ENCODE measurements at regions not wholly inside any gene's neighbourhood (a gene's known extent, or its start where the extent isn't known, plus 50 kb on each side); places are given as distances from the start of the nearest gene placed in this dataset.

DNA sequence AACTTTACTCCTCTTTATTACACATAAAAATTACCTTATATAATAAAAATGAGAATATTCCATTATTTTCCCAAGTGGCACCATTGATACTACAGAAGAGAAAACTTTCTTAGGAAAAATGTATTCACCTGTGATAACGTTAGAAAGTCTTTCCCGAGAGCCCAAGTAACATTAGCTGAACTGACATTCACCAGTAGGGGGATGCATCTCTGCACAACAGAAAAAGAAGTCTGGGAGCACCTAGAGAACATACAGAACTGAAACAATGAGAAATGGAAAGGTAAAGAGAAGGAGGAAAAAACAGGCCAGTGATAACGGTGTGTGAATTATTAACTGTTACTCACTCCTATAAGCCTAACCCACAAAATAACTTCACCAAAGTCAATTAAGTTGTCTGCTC is 423.3 kb downstream of the CENPC start:
- DNase-seq (ENCODE audit: low spot score): no peak

DNA sequence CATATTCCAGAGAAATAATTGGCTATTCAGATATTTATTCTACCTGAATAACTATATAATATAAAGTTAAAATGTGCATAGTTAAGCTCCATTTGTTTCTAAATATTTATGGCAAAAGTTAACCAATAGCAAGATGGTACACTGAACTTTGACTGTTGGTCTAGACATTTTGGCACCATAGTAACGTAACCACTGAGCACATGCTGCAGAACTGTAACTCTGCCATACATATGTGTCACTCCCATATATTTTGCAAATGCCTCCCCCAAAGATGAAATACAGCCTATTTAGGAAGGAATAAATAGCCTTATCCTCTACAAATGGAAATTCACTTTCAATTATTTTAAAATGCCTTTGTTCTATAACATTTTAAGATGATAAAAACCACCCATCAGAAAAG is 424.9 kb downstream of the CENPC start:
- no peak for DNase-seq (ENCODE audit: low spot score)

DNA sequence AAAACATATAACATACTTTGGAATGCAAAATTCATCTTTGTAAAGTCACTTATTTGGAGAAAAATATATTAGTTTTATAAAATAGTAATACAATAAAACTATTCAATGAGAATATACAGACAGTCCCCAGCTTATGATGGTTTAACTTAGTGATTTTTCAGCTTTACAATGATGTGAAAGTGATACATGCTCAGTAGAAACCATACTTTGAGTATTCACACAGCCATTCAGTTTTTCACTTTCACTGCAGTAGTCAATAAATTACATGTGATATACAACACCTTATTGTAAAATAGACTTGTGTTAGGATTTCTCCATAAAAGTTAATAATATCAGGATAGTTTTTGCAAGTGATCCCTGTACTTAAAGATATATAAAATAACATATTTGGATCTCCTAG is 436.0 kb downstream of the CENPC start:
- DNase-seq (ENCODE audit: low spot score): no peak

DNA sequence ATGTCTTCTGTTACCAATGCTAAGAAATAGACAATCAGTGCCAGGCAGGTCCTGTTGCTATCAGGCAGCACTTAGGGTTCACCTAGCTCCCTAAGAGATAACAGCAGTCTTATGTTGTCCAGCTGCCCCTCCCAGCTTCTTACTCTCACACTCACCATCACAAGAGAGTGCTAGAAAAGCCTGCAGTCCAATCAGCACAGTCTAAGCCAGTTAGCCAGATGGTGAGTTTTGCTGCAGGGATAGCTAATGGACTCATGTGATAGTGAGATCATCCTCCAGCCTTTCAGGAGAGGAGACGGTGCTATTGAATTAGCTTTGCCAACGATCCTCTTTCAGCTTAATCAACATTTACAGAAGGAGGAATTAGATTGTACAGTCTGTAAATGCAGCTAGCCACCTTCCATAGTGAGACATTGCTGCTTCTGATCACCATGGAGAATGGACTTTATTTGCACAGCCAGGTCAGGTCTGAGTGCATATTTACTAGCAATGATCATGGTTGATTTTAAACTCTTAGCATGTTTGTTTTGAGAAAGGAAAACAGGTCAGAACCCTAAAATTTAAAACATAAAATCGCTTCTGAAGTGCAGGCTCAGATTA is 438.3 kb downstream of the CENPC start:
- no peak for DNase-seq (ENCODE audit: low spot score)

DNA sequence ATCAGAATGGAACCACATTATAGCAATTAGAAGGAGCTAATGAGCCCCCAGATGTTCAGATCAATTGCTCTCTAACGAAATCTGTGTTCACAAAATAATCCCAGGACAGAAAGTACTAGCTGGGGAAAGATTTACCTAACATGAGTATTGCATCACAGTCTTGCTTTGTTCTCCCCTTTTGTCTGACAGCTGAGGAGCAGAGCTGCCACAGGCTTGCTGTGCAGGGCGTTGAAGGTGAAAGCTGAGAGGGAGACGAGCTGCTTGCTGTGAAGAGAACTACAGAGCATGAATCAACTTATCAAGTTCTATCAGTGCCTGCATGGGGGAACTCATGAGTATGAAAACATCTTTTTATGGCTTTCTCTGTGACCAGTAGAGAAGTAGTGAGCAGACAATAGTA is 441.2 kb downstream of the CENPC start:
- DNase-seq (ENCODE audit: low spot score): no peak

DNA sequence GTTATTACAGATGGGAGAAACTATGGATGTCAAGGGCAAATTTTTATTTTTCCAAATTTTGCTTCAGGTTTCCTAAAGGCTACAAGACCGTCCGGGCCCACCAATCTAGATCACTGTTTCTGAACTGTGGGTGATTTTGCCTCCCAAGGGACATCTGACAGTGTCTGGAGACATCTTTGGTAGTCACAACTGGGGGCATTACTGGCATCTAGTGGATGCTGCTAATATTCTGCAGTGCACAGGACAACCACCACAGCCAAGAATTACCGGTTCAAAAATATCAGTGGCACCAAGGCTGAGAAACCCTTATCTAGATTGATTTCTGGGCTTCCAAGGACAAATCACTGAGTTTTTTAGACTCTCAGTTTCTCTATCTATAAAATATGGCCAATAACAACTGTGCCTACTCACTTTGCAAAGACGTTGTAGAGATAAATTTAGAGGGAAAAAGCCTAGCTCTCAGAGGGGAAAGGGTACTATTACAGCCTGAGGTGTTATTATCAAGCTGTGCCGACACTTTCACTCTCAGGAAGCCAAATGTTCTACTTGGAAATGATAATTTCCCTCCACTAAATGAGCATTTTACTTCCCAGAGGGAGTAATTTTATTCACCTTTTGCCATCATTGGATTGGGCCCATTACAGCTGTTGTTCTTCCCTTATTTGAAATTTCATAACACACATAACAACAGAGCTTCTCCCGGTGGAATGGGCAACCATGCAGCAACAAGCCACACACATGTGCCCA is 442.1 kb downstream of the CENPC start:
- no peak for DNase-seq (ENCODE audit: low spot score)

DNA sequence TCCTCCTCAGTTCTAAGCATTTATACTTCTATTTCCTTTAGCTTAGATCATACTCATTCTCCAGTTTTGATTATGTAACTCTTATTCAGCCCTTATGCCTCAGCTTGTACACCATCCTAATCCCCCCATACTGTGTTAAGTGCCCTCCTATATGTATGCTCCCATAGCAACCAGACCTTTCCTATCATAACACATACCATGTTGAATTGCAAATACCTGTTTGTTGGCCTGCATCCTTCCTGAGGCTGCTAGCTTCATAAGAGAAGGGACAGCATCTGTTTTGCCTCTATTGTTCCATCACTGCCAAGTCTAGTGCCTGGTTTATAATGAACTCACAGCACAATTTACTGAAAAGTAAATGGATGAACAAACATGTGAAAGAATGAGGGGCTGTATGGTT is 443.7 kb downstream of the CENPC start:
- no peak for DNase-seq (ENCODE audit: low spot score)

DNA sequence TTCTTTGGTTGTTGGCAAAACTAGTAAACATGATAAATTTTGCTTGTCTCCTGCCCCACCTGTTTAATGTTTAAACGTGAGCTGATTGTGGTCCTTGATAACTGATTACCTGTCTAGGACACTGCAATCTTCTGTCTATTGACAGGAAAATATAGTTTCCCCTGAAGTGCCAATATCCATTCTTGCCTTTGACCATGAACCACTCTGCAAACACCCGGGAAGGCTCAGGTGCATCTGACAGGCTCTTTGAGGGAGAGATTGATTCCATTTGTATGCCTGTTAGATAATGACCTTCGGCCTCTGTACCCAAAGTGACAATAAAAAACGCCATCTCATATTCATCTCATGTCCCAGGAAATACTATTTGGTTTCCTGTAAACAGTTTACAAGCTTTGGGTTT is 453.0 kb downstream of the CENPC start:
- DNase-seq (ENCODE audit: low spot score): no peak

DNA sequence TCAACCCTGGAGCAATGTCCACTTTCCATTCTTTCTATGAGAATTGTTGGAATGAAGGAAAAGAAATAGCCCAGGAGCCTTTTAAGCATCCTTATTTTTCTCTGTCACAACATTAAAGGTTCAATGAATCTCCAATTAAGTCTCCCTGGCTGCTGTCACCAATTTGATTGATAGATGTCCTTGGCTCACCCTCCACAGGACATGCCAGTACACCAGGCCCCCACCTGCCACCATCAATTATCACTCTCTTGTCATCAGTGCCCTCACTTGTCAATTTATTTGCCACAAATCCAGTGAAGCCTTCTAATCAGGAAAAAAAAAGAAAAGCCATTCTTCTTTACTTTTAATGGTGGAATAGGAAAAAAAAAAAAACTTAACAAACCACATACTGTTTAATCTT is 453.6 kb downstream of the CENPC start:
- DNase-seq (ENCODE audit: low spot score): no peak

DNA sequence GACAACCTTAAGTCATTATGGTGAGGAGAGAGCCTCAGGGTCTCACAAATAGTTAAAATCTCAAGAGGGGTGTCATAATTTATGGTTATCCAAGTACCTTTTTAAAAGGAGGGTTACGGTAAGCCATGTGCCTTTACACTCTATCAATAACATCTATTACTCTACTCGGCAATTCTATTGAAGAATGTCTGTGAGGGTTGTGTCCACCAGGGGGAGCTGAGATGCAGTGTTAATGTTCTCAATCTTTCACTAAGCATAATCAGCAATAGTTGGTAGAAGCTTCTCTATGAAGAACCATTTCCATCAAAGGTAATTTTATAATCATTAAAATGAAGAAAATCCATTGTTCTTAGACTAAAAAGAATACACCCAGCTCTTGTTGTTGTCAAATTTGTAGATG is 457.4 kb downstream of the CENPC start:
- peak; percentile 38 for DNase-seq (ENCODE audit: low spot score)

DNA sequence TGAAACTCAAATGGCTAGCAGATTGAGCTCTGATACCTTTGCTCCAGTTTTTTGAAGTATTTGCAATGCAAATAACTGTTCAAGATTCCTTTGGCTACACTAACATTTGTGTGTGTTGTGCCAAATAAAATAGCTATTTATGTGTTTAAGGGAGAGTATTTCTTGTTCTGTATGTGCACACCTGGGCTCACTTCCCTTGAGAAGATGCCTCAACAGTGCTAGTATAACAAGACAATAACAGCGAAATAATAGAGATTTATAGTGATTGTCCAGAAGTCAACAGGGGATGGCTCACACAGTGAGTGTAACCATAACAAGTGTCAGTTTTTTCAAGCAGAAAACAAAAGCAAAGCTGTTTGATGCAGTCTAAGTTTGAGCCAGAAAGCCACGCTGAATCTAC is 460.5 kb downstream of the CENPC start:
- DNase-seq (ENCODE audit: low spot score): no peak

DNA sequence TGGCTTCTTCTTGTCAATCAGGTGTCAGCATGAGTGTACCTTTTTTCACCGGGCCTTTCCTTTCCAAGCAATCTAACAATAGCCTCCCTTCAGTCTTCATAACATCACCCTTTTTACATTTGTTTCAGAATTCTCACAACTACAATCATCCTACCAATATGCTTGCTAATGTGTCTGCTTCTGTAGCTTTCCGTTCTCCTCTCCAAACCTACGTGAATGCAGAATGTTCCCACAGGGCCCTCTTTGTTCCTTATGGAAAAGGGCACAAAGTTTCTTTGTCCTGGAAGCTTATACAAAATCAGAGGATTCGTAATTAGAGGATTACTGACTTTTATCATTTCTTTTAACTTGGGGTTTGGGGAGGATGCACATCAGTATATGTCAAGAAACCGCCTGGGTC is 461.8 kb downstream of the CENPC start:
- DNase-seq (ENCODE audit: low spot score): no peak

DNA sequence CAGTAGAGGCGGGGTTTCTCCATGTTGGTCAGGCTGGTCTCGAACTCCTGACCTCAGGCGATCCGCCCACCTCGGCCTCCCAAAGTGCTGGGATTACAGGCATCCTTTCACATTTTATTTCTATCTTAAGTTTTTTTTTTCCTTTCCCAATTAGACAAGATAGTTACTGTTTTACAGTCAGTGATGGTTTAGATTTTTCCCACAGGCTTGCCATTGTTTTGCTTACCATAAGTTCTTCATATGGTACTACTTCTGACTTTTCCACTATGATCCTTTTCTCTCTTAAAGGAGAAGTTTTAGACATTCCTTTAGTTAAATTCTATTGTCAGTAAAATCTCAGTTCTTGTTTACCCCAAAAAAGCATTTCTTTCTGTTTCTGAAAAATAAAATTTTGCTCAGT is 462.6 kb downstream of the CENPC start:
- DNase-seq (ENCODE audit: low spot score): no peak

DNA sequence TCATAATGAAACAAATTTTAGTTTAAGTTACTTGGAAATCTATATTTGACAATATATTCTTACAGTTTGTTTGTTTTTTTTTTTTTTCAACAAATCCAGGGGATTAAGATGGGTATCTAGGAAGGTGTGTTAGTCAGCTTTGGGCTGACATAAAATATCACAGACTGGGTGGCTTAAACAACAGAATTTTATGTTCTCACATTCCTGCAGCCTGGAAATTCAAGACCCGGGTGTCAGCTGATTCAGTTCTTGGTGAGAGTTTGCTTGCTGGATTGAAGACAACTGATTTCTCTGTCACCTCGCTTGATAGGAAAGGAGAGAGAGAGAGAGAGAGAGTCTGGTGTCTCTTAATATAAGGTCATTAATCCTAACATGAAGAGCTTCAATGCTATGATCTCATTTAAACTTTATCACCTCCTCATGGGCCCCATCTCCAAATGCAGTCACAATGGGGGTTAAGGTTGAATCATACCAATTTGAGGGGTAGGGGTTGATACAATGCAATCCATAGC is 465.2 kb downstream of the CENPC start:
- no peak for DNase-seq (ENCODE audit: low spot score)

DNA sequence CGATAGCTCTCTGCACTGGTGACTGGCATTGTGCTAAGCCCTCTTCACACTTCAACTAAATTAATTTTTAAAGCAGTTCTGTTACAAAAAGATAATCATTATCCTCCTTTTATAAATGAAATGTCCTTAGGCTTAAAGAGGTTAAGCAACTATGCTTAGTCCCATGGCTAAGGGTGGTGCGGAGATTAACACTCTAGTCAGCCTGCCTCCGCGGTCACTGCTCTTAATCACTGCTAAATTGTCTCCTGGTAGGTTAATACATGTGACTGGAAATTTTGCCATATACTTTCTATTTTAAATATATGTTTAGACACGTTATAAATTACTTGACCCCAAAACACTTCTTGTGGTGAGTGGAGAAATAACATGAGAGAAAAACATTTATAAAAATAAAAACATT is 473.7 kb downstream of the CENPC start:
- no peak for DNase-seq (ENCODE audit: low spot score)

DNA sequence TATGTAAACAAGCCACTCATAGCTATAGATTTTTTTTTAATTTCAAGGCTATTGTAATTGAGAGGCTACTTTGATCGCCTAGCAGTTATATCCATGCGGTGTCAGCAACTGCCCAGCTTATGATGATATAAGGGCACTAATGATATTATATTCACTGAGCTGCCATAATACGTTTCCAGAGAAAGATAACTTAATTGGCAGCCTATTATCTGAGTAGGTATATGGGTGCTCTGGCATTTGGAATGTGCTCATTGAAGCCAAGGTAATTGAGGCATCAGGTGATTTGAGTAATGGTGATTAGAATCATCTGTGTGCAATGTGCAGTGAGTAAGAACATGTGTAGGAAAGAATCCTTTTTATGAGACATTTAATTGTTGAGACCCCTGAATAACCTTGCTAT is 490.0 kb downstream of the CENPC start:
- DNase-seq (ENCODE audit: low spot score): no peak

DNA sequence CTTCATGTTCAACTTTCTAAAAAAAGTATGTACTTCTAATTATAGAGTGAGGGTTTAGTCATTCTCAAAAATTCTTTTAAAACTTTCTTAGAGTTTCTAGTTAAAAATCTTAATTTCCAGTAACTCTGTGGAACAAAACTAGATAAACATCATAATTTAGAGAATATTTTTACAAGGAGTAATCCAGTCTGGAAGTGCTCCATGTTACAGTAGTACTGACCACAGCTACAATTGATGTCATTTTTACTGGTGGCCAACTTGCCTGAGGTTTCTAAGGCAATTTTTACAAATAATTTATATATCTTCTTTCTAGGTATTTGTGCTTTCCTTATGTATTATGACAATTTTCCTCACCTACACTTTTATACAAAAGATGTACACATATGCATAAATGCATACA is 490.4 kb downstream of the CENPC start:
- no peak for DNase-seq (ENCODE audit: low spot score)

DNA sequence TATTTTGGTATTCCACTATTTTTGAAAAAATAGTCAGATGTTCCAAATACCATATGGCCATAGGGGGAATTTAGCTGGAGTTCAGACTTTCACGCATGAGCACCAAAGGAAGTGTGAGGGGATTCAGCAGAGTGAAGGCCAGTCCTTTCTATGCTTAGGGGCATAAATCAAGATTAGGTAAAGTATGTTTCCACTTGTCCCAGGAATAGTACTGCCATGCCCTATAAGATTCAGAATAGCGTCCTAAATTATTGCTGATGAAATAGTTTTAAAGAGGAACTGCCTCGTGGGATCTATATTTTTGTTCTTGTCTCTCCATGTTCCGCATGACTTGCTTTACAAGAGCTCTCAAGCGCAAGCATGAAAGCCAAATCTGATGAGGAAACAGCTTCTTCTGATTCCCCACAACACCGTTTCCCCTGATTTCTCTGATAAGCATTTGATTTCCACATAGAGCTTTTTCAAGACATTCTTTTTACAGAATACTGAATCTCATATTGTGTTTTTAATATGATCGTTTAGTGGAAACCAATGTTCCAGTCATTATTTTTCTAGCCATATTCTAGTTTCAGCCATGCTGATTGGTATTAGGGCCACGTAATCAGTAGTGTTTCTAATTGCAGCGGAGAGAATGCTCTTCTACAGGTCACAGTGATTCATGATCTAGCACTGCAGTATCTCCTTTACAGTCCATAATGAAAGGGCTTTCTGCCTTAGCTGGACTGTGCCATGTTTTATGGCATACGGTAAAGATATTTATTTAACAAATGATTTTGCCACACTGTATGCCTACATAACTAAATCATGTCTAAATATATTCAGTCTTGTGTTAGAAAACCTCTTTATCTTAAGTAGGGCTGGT is 492.3 kb downstream of the CENPC start:
- DNase-seq (ENCODE audit: low spot score): no peak

DNA sequence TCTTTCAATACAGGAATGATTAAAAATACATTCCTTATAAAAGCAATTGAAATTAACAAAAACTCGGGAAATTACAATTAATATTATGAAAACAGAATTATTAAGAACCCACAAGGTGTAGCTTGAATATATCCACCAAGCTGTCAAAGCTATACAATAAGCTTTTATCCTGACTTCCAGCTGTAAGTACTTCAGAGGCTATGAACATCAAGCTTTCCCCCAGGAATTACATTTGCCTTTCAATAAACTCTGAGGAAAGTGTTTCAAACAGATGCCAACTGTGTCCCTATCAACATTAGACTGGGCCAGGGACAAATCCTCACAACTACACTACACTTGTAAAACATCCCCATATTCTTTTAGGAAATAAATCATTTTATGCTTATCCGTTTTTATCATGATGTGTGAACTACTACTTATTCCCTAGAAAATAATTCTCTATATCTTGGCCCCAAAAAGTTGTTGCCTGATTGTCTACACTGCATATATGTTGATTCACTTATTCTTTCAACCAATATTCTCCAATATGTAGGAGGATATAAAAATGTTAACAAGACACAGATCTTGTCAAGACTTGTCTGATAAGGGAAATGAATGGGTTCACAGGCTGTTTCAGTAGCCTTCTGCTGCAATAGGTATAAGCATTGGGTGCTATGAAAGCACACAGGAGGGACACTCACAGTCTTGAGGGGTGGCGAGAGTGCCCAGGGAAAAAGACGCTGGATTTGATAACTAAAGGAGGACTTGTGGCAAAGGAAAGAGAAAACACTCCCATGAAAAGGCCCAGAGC is 494.1 kb downstream of the CENPC start:
- no peak for DNase-seq (ENCODE audit: low spot score)

DNA sequence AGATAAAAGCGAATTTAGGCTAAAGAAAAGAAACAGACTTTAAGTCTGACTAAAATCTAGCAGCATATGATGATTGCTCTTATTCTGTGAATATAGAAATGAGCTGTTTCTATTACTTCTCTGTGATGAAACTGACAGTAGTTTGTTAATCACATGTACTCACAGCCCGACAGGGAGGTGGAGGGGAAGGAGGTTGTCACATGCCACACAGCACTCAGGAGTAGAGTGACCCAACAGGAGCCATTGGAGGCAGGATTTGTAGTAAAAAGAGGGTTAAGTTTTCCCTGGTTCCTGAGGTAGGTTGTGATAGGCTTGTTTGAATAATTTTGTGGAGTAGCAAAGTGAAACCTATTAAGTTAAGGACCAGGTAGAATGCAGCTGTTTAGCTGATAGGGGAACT is 495.9 kb downstream of the CENPC start:
- no peak for DNase-seq (ENCODE audit: low spot score)

DNA sequence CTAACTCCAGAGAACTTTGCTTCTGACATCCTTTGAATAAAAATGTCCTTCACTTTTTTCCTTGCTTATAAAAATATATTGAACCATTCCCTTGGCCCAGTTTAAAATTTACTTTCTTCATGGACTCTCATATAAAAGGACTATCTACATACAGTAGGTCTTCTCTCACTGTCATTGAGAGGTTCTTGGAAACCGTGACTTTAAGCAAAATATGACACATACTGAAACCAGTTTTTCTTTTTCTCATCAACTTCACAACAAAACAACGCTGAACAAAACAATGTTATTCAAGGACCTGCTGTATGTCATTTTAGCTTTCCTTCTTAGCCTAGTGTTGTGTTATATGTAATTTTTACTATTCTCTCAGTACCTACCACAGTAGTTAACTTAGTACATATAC is 496.8 kb downstream of the CENPC start:
- peak; percentile 10 for DNase-seq (ENCODE audit: low spot score)

DNA sequence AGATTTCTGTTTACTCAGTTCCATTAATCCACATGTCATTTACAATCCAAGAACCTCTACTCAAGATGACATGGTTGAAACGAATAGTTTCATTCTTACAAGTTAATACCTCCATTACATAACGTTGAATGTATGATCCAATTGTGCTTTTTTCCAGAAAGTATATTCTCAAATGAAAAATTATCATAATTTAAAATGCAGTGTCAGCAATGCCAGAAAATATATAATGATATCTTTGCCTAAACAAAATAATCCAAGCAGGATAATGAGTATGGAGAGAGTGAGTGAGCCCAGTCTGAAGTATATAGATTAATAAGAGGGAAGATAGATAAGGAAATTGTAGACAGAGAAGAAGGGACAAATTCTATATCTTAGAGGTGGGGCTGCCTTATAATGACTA is 505.0 kb downstream of the CENPC start:
- DNase-seq (ENCODE audit: low spot score): no peak

All from activated CD4-positive, alpha-beta T cell treated with anti-CD3 and anti-CD28 coated beads, Interleukin-2, Interleukin-4, amounts not matched to agents 100 ng/mL and 50 ng/mL, durations not matched to agents 16 hours and 8 hours (primary cell).